Fibroblast of mammary gland (primary cell): ENCODE measurements at regions not wholly inside any gene's neighbourhood (a gene's known extent, or its start where the extent isn't known, plus 50 kb on each side); places are given as distances from the start of the nearest gene placed in this dataset.

ENCODE experiments used
- DNase-seq: peaks from one replicate; pipeline ENCODE4 v3.0.0-alpha.2; 2010; ENCODE audit warnings: low read depth
- H3K4me3 ChIP-seq: 2 replicates; pipeline ENCODE4 v1.5.1; 2011; ENCODE audit warnings: low read depth, mild to moderate bottlenecking, low read length, moderate library complexity; ENCODE audit not compliant: control insufficient read depth
- CTCF ChIP-seq: conservative IDR thresholded peaks from 2 replicates; pipeline ENCODE4 v1.5.1; 2011; ENCODE audit warnings: low read depth, low read length, inconsistent platforms; ENCODE audit not compliant: control insufficient read depth, insufficient read depth

- H3K4me3 ChIP-seq = no peak overlapping the region
- no peak for DNase-seq
- no peak for TF ChIP-seq CTCF
These were observed 214.6 kb upstream of the COX7C start for GRCh38 chr5:86403190-86403589.

DNA sequence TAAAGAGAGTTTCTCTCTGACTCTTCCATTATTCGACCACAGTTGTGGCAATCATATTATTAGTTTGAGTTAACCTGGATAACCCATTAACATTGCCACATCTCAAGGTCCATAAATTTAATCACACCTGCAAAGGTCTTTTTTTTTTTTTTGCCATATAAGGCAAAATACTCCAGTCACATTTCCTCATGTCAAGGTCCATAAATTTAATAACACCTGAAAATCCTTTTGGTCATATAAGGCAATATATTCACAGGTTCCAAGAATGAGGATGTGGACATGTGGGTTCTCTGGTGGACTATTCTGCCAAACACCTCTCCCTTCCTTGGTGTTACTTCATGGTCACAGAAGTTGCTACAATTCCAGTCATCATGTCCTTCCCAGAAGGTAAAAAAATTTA is 213.5 kb upstream of the COX7C start:
- no peak overlapping the region for H3K4me3 ChIP-seq
- DNase-seq = no peak
- TF ChIP-seq CTCF = no peak

DNA sequence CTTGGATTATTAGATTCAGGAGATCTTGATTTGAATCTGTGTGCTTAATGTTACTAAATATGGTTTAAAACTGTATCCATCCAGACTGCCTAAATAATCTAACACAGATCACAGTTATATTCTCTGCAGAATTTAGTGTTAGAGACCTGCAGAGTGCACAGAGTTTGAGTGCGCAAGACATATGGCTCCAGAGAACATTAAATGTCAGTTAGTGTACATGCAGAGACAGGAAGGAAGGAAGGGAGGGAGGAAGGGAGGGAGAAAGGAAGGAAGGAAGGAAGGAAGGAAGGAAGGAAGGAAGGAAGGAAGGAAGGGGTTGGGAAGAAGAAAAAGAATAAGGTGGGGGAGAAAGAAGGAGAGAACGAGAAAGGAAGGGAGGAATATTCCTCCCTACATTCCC is 210.0 kb upstream of the COX7C start:
- no peak overlapping the region for H3K4me3 ChIP-seq
- TF ChIP-seq CTCF = no peak
- no peak for DNase-seq

DNA sequence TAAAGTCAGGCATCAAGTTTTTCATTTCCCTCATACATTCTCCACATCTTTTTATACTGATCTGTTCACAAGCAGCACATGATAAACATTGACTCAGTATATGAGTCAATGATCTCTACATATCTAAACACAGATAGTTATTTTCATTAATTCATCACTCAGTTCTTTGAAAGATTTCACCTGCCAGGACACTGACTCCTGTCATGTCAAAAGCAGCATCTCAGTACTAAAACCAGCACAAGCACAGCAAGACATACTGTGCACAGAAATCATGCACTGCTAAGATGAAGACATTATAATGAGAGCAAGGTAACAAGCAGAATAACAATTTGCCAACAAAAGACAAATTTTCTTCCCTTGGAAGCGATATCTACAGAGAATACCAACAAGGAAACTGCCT is 206.1 kb upstream of the COX7C start:
- TF ChIP-seq CTCF = no peak
- H3K4me3 ChIP-seq = no peak overlapping the region
- no peak for DNase-seq

DNA sequence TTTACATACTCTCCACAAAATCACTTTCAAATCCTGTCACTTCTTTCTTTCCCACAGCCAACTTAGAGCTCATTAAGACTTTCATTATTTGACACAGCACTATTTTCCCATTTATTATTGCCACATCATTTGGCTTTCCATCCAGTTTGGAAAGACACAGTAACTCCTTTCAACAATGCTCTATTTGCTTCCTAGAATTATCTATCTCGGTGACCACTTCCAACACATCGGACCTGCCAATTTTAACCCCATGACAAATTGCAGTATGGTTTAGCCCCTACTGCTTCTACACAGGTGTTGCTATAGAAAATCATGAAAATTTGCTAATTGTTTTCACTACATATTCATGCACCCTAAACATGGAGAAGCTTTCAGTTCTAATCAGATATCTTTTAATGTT is 190.6 kb upstream of the COX7C start:
- no peak for DNase-seq
- H3K4me3 ChIP-seq = no peak overlapping the region
- TF ChIP-seq CTCF = no peak

DNA sequence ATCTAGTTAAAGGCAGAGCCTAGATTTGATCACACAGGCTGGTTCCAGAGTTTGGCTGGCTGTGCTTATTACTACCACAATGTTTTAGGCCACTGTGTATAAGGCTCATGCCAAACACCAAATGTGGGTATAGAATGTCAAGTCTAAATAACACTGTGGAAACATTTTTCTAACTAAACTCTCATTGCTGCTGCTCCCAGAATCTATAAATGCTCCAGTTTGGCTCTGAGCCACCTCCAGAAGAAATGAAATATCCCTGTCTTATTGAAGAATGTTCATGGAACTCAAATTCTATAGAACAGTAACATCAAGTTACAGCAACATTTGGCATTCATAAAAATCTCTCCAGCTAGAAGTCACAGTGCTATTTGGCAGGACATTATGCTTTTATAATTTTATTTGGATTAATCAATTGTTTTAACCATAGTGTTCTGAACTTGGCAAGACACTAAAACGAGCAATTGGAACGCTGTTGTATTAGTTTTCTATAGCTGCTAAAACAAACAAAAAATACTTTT is 178.1 kb upstream of the COX7C start:
- no peak for DNase-seq
- no peak overlapping the region for H3K4me3 ChIP-seq

More for the DNA sequence above, 178.1 kb upstream of the COX7C start:
- no peak for TF ChIP-seq CTCF
